ES-I3 (cell line): ENCODE measurements at regions not wholly inside any gene's neighbourhood (a gene's known extent, or its start where the extent isn't known, plus 50 kb on each side); places are given as distances from the start of the nearest gene placed in this dataset.
"Not testable (repeated sequence)": the region's sequence is repeated elsewhere in the genome, so short reads cannot be mapped to it uniquely, and the experiment has no call there.

Experiments
- H3K36me3 ChIP-seq: 2 replicates; pipeline ENCODE4 v1.6.1; 2013; ENCODE audit warnings: mild to moderate bottlenecking, low read length, control low read depth, moderate library complexity; ENCODE audit not compliant: insufficient read depth
- H3K4me1 ChIP-seq: 2 replicates; pipeline ENCODE4 v1.6.1; 2013; ENCODE audit warnings: mild to moderate bottlenecking, control low read depth, low read length; ENCODE audit not compliant: insufficient read depth
- H3K9ac ChIP-seq: 2 replicates; pipeline ENCODE4 v1.6.1; 2013; ENCODE audit warnings: low read depth, mild to moderate bottlenecking, low read length, moderate library complexity
- H3K9me3 ChIP-seq: 2 replicates; pipeline ENCODE4 v1.6.1; 2013; ENCODE audit warnings: mild to moderate bottlenecking, low read length, moderate library complexity; ENCODE audit not compliant: control insufficient read depth, insufficient read depth

DNA sequence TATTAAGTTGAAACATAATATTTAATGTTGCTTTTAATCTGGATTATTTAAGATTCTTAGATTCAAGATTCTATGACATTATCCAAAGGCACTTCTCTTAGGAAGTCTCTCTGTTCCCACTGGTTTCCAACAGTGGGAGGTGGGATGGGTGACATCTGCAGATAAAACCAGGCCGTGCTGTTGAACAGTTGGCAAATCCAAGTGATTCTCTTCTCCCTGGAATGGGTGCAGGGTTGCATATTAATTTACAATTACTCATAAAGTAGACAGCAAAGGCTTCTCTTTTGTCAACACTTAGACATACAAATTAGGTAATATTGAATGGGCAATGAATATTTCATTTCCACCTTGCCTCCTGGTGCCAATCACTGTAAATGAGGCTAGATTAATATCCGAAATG, 233.7 kb upstream of the IL12B start:
- Histone ChIP-seq H3K4me1 (no peaks in the 10 kb centered on the region), H3K9me3 (no peaks in the 10 kb centered on the region), H3K9ac (no peak overlapping the region), H3K36me3 (no peaks in the 10 kb centered on the region)

DNA sequence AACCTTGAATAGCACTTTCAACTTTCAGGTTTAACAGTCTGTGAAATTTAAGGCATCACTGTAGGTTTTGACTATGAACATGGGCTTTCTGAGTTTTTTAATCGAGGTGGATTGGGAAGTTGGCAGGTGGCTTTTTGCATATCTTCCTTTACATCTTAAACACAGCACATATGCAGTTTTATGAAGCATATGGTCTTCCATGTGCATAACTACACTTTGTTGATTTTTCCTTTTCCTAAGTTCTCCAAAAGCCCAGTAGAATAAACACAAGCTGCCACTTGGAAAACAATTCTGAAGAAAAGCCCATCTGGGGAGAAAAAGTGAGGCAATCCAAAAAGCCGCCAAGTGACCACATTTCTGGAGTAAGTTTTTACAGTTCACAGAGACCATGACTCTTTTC, 236.5 kb upstream of the IL12B start:
- Histone ChIP-seq H3K9ac (no peak overlapping the region), H3K9me3 (no peaks in the 10 kb centered on the region), H3K4me1 (no peaks in the 10 kb centered on the region), H3K36me3 (no peaks in the 10 kb centered on the region)

DNA sequence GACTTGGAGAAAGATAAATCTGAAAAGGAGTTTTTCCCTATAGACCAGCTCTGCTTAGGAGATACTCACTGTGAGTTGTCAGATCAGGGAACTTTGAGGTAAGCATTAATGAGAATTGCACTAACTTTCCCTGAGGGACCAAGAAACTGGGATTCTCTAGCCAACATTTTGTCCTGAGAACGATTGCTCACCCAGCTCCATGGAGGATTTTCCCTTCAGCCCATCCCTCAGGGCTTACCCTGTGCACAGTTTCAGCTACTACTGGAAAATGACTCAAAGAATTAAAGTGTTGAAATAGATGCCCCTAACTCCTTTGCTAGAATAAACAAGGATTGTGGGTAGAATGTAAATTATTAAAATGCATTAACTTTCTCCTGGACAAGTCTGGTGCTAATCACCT, 237.2 kb upstream of the IL12B start:
- H3K9me3 ChIP-seq: no peaks in the 10 kb centered on the region
- H3K4me1 ChIP-seq: peaks cover 3% of the 10 kb centered on the region; the same call in 1 of the 2 replicates
- H3K9ac ChIP-seq: no peak overlapping the region
- H3K36me3 ChIP-seq: no peaks in the 10 kb centered on the region

DNA sequence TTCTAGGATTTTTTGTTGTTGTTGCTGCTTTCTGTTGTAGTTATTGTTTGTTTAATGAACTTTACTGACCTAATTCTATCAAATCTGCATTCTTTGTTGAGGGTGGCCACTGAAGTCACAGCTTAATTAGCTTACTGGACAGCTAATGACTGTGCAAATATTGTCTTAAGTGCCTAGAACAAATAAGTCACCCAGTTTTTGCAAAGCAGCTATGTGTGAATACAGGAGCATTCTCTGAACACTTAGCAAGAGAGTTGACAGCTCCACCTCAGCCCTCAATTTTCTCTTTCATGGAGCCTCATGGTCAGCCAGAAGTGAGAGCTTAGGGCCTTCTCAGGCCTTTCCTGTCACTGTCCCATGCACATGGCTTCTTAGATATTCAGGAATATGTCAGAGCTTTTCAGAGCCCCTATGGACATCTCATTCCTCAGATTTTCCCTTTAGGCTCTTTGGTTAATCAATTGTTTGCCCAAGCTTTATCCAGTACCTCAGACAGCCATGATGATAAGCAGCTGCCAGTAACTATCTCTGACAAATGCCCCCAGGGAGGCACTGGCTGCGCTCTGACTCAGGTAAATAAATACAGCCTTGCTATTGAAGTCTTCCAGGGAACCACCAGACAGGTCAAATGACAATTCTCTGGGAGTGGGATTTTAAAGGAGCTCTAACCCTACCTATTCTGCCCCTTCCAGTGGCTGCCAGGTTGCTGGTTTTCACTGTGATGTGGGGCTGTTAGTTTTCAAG, 241.4 kb upstream of the IL12B start:
- Histone ChIP-seq H3K9ac (no peak overlapping the region), H3K9me3 (no peaks in the 10 kb centered on the region), H3K4me1 (peaks cover 3% of the 10 kb centered on the region; the same call in 1 of the 2 replicates), H3K36me3 (no peaks in the 10 kb centered on the region)

DNA sequence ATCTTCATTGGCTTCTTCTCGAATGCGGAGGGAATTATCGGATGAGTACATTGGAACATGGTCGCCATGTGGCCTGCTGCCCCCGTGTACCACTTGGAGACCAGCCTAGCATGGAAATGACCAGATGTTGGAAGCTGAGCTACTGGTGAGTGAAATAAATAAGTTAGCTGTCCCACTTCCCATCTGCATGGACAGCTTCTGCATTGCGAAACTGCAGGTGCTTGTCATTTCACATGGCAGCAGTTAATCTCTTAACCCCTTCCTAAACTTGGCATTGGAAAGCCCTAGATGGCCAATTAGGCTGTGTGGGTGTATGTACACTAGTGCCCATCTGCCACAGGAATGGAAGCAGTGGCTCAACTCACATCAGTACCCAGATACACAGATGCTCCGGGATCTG, 246.6 kb upstream of the IL12B start:
- H3K9ac ChIP-seq: no peak overlapping the region
- no peaks in the 10 kb centered on the region for H3K36me3 ChIP-seq
- peaks cover 6% of the 10 kb centered on the region; the same call in 1 of the 2 replicates for H3K4me1 ChIP-seq
- H3K9me3 ChIP-seq: no peaks in the 10 kb centered on the region

DNA sequence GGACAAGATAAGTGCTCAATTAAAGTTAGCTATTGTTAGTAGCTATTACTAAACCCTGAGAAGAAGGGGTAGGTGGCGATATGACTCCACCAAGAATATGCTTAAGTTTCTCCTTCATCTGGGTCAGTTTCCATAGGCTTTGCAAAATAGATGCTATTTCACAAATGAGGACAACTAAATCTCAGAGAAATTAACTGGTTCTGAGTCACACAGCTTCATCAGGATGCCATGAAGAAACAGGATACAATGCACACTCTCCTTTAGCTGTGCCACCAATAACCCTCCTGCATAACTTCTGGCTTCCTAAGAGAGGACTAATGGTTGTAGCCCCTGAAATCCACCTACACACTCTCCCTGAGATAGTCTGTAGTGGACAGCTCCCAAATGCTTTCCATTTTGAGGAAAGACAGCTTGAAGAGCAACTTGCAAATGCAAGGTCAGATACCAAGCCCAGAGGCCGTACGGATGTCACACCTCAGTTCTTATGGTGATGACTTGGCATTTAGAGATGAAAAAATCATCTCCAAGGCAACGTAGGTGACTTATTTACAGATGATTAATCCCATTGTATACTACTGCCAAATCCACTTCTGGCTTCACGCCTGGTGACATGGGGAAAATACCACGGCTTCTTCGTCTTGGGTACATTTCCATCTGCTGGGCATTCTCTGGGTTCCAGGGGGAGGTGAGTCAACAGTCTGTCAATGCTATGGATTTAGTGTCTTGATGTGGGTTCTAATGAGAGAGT, 251.4 kb upstream of the IL12B start:
- Histone ChIP-seq H3K4me1 (0 out of 2 replicates have a peak, but pooled peaks cover 5% of the 10 kb centered on the region), H3K9ac (no peak overlapping the region), H3K9me3 (no peaks in the 10 kb centered on the region), H3K36me3 (no peaks in the 10 kb centered on the region)

DNA sequence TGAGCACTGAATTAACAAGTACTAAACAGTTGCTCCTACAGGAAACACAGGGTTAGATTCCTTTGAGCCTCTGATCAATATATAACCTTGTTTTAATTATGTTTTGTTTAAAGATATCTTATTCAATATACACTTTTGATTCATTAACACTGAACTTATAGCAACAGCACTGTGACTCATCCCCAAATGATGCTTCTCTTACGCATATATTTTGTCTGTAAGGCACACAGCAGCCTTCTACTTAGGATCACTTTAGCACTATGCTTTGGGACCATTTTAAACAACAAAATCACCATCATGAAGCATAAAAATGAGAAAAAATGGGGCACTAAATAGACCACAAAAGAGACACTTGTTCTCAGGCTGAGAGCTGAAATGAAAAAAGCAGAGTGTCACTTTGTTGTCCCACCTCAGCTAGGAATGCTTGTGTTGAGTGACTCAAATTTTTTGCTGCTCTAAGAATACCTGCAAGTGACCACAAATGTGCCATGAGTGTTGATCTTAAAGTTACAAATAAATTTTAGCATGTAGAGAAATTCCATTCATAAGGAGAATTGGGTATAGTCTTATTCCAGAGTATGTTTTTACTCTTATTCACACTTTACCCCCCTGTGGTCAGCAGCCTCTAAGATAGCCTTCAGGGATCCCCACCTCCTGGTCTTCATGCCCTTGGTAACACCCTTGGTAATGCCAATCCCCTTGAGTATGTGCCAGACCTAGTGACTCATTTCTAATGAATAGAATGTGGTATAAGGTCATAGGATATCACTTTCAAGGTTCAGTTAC, 252.7 kb upstream of the IL12B start:
- Histone ChIP-seq H3K36me3 (no peaks in the 10 kb centered on the region), H3K4me1 (0 out of 2 replicates have a peak, but pooled peaks cover 5% of the 10 kb centered on the region), H3K9ac (no peak overlapping the region), H3K9me3 (no peaks in the 10 kb centered on the region)

DNA sequence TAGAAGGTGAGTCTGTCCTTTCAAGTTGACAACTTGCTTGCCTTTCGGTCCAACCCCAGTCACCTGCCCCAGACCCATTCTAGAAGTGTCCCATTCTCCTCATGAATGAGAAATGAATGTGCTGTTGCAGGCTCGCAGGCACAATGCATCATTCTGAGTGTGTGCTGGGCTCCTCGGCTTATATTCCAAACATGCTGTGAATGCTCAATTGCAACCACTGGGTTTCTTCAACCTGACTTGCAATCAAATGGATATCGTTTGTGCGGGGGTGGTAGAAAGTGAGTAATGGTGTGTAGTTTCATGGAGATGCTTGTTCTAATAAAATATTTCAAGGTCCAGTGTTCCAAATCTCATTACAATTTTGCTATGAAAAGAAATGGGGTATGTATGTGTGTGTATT, 256.6 kb upstream of the IL12B start:
- 0 out of 2 replicates have a peak, but pooled peaks cover 1% of the 10 kb centered on the region for H3K4me1 ChIP-seq
- no peaks in the 10 kb centered on the region for H3K36me3 ChIP-seq
- H3K9me3 ChIP-seq: no peaks in the 10 kb centered on the region
- no peak overlapping the region for H3K9ac ChIP-seq

DNA sequence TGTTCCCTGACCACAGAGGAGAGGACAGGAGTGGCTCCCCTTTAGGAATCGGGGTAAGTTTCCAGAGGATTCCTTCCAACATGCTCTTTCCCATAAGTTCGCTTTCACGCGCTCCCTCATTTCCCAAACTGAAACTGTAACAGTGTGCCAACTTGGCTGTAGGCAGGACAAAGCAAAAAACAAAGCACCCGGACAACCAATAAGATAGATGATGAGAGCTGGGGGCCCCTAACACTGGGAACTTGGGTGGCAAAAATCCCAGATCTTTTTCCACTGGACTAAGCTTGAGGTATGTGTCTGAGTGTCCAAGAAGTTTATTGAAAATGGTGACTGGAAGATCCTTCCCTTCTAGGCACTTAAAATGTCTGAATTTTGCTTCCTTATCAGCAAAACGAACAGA, 258.7 kb upstream of the IL12B start:
- no peaks in the 10 kb centered on the region for H3K4me1 ChIP-seq
- no peaks in the 10 kb centered on the region for H3K36me3 ChIP-seq
- H3K9me3 ChIP-seq: no peaks in the 10 kb centered on the region
- H3K9ac ChIP-seq: no peak overlapping the region

DNA sequence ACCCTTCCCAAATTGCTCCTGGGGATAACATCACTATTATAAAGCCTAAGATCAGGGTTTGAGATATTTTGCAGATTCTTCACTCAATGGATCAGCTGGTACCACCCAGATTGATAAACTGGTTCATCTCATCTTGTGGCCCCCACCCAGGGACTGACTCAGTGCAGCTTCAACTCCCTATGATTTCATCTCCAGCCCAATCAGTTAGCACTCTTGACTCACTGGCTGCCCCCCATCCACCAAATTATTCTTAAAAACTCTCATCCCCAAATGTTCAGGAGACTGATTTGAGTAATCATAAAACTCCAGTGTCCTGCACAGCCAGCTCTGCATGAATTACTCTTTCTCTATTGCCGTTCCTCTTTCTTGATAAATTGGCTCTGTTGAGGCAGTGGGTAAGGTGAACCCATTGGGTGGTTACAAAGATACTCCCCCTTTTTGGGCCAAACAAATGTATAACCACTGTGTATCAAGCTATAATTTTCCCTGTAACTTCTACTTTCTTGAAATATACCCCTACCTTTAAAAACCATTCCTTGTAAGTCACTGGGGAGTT, 263.3 kb upstream of the IL12B start:
- Histone ChIP-seq H3K9me3 (peaks cover 4% of the 10 kb centered on the region; the same call in 1 of the 2 replicates), H3K36me3 (no peaks in the 10 kb centered on the region), H3K9ac (no peak overlapping the region), H3K4me1 (no peaks in the 10 kb centered on the region)

DNA sequence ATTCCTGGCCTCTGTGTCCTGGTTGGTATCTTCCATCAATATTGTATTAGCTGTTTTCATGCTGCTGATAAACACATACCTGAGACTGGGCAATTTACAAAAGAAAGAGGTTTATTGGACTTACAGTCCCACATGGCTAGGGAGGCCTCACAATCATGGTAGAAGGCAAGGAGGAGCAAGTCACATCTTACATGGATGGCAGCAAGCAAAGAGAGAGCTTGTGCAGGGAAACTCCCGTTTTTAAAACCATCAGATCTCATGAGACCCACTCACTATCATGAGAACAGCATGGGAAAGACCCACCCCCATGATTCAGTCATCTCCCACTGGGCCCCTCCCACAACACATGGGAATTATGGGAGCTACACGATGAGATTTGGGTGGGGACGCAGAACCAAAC, 265.3 kb upstream of the IL12B start:
- H3K36me3 ChIP-seq: not testable (repeated sequence)

DNA sequence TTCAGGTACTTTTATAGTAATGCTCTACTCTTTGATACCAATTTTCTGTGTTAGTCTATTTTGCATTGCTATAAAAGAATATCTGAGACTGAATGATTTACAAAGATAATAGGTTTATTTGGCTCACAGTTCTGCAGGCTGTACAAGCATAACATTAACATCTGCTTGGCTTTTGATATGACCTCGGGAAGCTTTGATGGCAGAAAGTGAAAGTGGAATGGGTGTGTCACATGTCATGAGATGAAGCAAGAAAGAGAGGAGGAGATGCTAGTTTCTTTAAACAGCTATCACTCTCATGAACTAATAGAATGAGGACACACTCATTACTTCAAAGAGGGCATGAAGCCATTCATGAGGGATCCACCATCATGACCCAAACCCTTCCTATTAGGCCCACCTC, 270.9 kb upstream of the IL12B start:
- H3K9ac ChIP-seq: no peak overlapping the region
- H3K36me3 ChIP-seq: no peaks in the 10 kb centered on the region
- H3K4me1 ChIP-seq: no peaks in the 10 kb centered on the region
- peaks cover 14% of the 10 kb centered on the region for H3K9me3 ChIP-seq

More for the DNA sequence above, 265.3 kb upstream of the IL12B start:
- H3K9me3 ChIP-seq, H3K4me1 ChIP-seq, H3K9ac ChIP-seq: not testable (repeated sequence)

DNA sequence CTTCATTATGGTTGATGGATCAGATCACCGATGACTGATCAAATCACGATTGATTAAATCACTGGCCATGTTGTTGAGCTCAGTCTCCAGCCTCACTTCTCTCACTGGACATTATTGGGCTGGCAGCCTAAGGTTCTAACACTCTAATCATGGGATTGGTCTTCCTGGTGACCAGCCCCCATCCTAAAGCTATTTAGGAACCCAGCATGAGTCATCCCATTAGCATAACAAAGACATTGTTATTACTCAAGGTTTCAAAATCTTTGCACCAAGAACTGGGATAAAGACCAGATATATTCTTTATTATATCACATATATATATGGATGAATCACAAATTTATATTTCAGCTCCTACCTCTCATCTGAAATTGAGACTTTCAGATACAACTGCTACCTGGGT, 272.1 kb upstream of the IL12B start:
- Histone ChIP-seq H3K4me1 (no peaks in the 10 kb centered on the region), H3K9ac (no peak overlapping the region), H3K36me3 (no peaks in the 10 kb centered on the region), H3K9me3 (peaks cover 14% of the 10 kb centered on the region)

DNA sequence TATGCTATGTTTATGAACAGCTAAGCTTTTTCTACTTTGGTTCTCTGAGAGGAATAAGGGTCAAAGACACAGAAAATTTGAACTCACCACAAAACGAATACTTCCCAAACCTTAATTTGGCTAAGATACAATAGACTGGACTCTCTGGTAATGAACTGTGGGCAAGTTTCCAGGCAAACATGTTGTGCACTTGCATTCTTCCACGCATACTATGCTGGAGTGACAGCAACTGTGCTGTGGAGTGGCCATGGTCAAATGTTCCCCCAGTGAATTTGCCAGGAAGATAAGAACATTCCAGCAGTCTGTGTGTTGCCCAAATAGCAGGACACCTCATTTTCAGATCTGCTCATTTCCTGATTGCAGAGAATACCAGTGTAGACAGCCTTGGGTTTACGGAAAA, 275.3 kb upstream of the IL12B start:
- H3K9ac ChIP-seq: no peak overlapping the region
- no peaks in the 10 kb centered on the region for H3K36me3 ChIP-seq
- H3K4me1 ChIP-seq: no peaks in the 10 kb centered on the region
- peaks cover 14% of the 10 kb centered on the region for H3K9me3 ChIP-seq
